ENCODE measurements at regions not wholly inside any gene's neighbourhood (a gene's known extent, or its start where the extent isn't known, plus 50 kb on each side); places are given as distances from the start of the nearest gene placed in this dataset.

DNA sequence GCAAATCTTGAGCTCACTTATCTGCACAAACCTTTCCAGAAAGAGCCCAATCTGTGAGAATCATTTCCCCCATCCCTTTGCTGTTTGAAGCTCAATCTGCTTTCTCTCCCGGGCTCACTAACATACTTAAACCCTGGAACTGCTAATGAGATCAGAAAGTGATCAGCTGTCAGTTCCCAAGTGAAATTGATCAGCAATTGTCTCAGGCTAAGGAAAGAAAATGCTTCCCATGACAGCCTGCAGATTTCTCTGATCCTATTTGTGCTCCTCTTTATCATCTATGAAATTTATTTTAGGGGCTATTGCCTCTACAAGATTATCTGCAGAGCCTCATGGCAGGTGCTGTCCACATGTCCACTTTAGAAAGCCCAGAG lies 239.0 kb upstream of the CXCR4 start:
- H3K27me3 Mint-ChIP-seq (ENCODE audit: low read depth) = peaks cover 4% of the 10 kb centered on the region
- TF ChIP-seq CTCF (IDR thresholded peaks at IDR 0.05; ENCODE audit: unreplicated experiment in 3 of 3) = no peak
- no peak overlapping the region for H3K4me3 Mint-ChIP-seq
- no peak overlapping the region for H3K27ac Mint-ChIP-seq
- no peaks in the 10 kb centered on the region for H3K36me3 Mint-ChIP-seq (ENCODE audit: low read depth)
- H3K9me3 Mint-ChIP-seq = no peaks in the 10 kb centered on the region
- H3K4me1 Mint-ChIP-seq = peaks cover 12% of the 10 kb centered on the region

DNA sequence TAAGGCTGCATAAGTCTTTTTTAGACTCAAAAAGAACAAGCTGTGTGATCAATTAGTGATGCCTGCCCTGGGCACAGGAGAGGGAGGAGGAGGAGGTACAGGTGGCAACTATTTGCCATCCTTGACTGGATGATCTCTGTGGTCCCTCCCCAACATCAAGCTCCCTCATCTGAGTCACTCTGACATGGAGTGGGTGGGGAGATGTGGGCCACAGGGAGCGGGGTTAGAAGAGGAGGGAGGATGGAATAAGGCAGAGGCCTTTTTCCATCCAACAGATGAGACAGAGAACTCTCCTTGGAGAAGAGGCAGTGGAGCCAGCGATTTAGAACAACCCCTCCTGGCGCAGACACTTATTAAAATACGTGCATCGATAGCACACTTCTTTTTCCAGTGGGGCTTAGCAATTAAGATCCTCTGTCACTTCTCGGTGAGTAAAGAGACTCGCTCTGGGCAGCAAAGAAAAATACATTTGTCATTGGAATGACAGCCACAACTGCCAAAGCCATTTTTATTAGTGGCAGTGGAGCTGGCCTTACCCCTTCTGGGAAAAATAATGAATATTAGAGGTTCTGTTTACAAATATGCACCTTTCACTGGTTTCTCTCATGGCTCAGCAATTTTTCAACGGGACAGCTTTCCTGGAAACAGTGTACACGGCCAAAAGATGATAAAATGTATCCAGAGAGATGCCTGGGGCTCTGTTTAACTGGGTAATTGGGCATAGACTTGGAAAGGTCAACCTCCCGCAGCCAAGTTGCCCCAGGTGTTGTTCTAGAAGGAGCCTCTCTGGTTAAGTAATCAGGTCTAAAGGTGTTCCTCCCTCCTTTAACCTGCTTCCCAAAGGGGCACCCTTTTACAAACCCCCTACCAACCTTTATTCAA lies 238.4 kb upstream of the CXCR4 start:
- no peaks in the 10 kb centered on the region for H3K9me3 Mint-ChIP-seq
- H3K4me3 Mint-ChIP-seq = no peak overlapping the region
- no peak overlapping the region for H3K27ac Mint-ChIP-seq
- peaks cover 12% of the 10 kb centered on the region for H3K4me1 Mint-ChIP-seq
- no peaks in the 10 kb centered on the region for H3K36me3 Mint-ChIP-seq (ENCODE audit: low read depth)
- H3K27me3 Mint-ChIP-seq (ENCODE audit: low read depth) = peaks cover under 1% of the 10 kb centered on the region
- no peak for TF ChIP-seq CTCF (IDR thresholded peaks at IDR 0.05; ENCODE audit: unreplicated experiment in 3 of 3)

DNA sequence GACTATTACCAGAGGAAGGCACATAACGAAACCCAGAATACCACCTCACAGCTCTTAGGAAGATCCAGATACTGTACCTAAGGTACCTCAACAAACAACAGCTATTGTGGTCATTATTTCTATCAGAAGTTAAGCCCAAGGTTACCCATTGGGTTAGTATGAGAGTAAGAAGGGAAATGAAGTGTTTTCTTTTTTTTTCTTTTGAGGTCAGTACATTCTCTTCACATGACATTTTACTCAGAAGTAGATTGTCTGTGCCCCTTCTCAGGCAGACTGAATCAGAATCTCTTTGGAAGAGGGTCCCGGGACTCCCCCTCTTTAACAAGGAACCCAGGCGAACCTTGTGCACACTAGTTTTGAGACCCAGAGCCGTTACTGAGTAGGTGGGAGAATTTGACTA lies 233.7 kb upstream of the CXCR4 start:
- Mint-ChIP-seq H3K4me1 (peaks cover 8% of the 10 kb centered on the region), H3K27me3 (ENCODE audit: low read depth) (no peaks in the 10 kb centered on the region), H3K9me3 (peaks cover 7% of the 10 kb centered on the region), H3K27ac (no peak overlapping the region), H3K36me3 (ENCODE audit: low read depth) (no peaks in the 10 kb centered on the region), H3K4me3 (no peak overlapping the region)
- TF ChIP-seq CTCF (IDR thresholded peaks at IDR 0.05; ENCODE audit: unreplicated experiment in 3 of 3) = no peak

DNA sequence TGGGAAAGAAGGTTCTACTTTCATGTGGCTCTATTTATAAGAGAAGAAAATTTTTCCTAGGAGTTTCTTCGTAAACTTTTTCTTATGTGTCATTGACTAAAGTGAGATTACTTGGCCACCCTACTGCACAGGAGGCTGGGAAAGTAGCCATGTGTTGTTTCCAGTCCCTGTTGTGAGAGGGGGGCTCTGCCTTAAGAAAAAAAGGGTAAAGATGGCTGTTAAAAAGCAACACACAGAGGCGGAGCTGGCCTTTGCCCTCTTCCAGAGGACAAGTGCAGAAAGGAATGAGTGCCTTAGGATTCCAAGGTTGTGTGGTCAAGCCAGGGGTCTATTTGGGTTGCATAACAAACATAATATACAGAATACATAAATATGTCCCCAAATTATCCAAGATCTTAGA lies 230.0 kb upstream of the CXCR4 start:
- Mint-ChIP-seq H3K9me3 (peaks cover 7% of the 10 kb centered on the region), H3K4me1 (no peaks in the 10 kb centered on the region), H3K27me3 (ENCODE audit: low read depth) (peaks cover 4% of the 10 kb centered on the region), H3K36me3 (ENCODE audit: low read depth) (no peaks in the 10 kb centered on the region), H3K27ac (no peak overlapping the region), H3K4me3 (no peak overlapping the region)
- no peak for TF ChIP-seq CTCF (IDR thresholded peaks at IDR 0.05; ENCODE audit: unreplicated experiment in 3 of 3)

DNA sequence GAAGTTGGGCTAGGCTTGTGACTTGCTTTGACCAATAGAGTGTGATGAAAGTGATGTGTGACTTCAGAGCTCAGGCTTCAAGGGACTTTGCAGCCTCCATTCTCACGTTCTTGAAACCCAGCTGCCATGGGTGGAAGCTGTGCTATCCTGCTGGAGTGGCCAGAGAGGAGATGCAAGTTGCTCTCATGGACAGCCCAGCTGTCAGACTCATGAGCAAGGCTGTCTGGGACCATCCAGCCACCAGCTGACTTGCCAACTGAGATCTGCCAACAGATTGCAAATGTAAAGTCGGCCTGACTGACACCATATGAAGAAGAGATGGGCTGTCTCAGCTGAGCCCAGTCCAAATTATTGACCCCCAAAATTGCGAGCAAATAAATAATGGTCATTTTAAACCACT lies 226.4 kb upstream of the CXCR4 start:
- Mint-ChIP-seq H3K4me1 (no peaks in the 10 kb centered on the region), H3K36me3 (ENCODE audit: low read depth) (peaks cover 2% of the 10 kb centered on the region), H3K27ac (no peak overlapping the region), H3K4me3 (no peak overlapping the region), H3K27me3 (ENCODE audit: low read depth) (peaks cover 4% of the 10 kb centered on the region), H3K9me3 (peaks cover 9% of the 10 kb centered on the region)
- no peak for TF ChIP-seq CTCF (IDR thresholded peaks at IDR 0.05; ENCODE audit: unreplicated experiment in 3 of 3)

GRCh38 chr2:136342138-136342537 lies 224.2 kb upstream of the CXCR4 start:
- Mint-ChIP-seq H3K9me3 (peaks cover 29% of the 10 kb centered on the region), H3K4me1 (no peaks in the 10 kb centered on the region), H3K36me3 (ENCODE audit: low read depth) (peaks cover 7% of the 10 kb centered on the region), H3K27me3 (ENCODE audit: low read depth) (peaks cover 4% of the 10 kb centered on the region), H3K27ac (no peak overlapping the region), H3K4me3 (no peak overlapping the region)
- TF ChIP-seq CTCF (IDR thresholded peaks at IDR 0.05; ENCODE audit: unreplicated experiment in 3 of 3) = no peak

All from nephron (organoid).